Caco-2 (cell line): ENCODE measurements at regions not wholly inside any gene's neighbourhood (a gene's known extent, or its start where the extent isn't known, plus 50 kb on each side); places are given as distances from the start of the nearest gene placed in this dataset.

Source experiments
- BruUV-seq: library from RNA; stranded (reverse); fragments of 400-500 nt; replicated peaks from 2 replicates; lab custom pipeline; 2021; lab: Mats Ljungman, UMichigan
- CTCF ChIA-PET: fragments of 300-600 bp; sonication (Branson Sonifier 250); formaldehyde crosslinking; loops from one replicate; lab custom pipeline; 2022; ENCODE audit warnings: antibody characterized with exemption; lab: Charles Lee
- POLR2A ChIA-PET: fragments of 300-600 bp; sonication (Branson Sonifier 250); formaldehyde crosslinking; loops from one replicate; lab custom pipeline; 2022; ENCODE audit warnings: antibody characterized with exemption; lab: Charles Lee
- DNase-seq, 2 experiments: peaks; one replicate each; pipeline versions ENCODE4 v3.0.0 to v3.0.0-alpha.2; 2020 to 2022
- H3K27me3 ChIP-seq: replicated peaks from 2 replicates; pipeline ENCODE4 v1.6.0; 2011; ENCODE audit warnings: low read length; ENCODE audit not compliant: control insufficient read depth, insufficient read depth
- H3K36me3 ChIP-seq: 2 replicates; pipeline ENCODE4 v1.5.1; 2011; ENCODE audit warnings: low read length; ENCODE audit not compliant: control insufficient read depth, insufficient read depth
- H3K4me1 ChIP-seq: fragments of 250-450 bp; sonication (Bioruptor Pico); 2 replicates; pipeline ENCODE4 v1.5.1; 2020; ENCODE audit warnings: mild to moderate bottlenecking
- H3K4me3 ChIP-seq: 2 replicates; pipeline ENCODE4 v1.5.1; 2011; ENCODE audit warnings: low read depth, mild to moderate bottlenecking, control low read depth, low read length
- H3K9me3 ChIP-seq: fragments of 250-450 bp; sonication (Bioruptor Pico); 2 replicates; pipeline ENCODE4 v1.5.1; 2020; ENCODE audit warnings: mild to moderate bottlenecking, moderate library complexity
- H3K27ac Mint-ChIP-seq: one replicate; pipeline ENCODE4 v1.8.0; 2022; ENCODE audit warnings: mixed read lengths; ENCODE audit not compliant: unreplicated experiment
- H3K27me3 Mint-ChIP-seq: one replicate; pipeline ENCODE4 v1.8.0; 2022; ENCODE audit warnings: mixed read lengths; ENCODE audit not compliant: insufficient read depth, unreplicated experiment
- H3K36me3 Mint-ChIP-seq: one replicate; pipeline ENCODE4 v1.8.0; 2022; ENCODE audit warnings: mild to moderate bottlenecking, mixed read lengths; ENCODE audit not compliant: insufficient read depth, unreplicated experiment
- H3K4me1 Mint-ChIP-seq: one replicate; pipeline ENCODE4 v1.8.0; 2022; ENCODE audit warnings: low read depth, mixed read lengths; ENCODE audit not compliant: unreplicated experiment
- H3K4me3 Mint-ChIP-seq: one replicate; pipeline ENCODE4 v1.8.0; 2022; ENCODE audit warnings: mild to moderate bottlenecking, moderate library complexity, mixed read lengths; ENCODE audit not compliant: unreplicated experiment
- H3K9me3 Mint-ChIP-seq: one replicate; pipeline ENCODE4 v1.8.0; 2022; ENCODE audit warnings: mixed read lengths; ENCODE audit not compliant: unreplicated experiment
- CTCF ChIP-seq, 2 experiments: fragments of 200-600 bp in 1 of 2; IDR thresholded peaks; 1 replicate in 1 of 2; 2 replicates in 1 of 2; pipeline versions ENCODE4 v1.5.1 to v1.8.0; 2011 to 2022; ENCODE audit warnings: antibody characterized with exemption in 1 of 2, control low read depth in 1 of 2, inconsistent platforms in 1 of 2, low read depth in 1 of 2, low read length in 1 of 2, mild to moderate bottlenecking in 1 of 2, moderate library complexity in 1 of 2; ENCODE audit not compliant: insufficient read depth in 1 of 2, severe bottlenecking in 1 of 2, unreplicated experiment in 1 of 2
- intact Hi-C: fragments of 100-400 bp; cut with micrococcal nuclease; formaldehyde crosslinking; loops from one replicate; pipeline ENCODE4 v1.10.0; 2022; ENCODE audit not compliant: unreplicated experiment

- Mint-ChIP-seq H3K27ac (peak overlapping the region; percentile 87), H3K27me3 (no peaks in the 10 kb centered on the region), H3K36me3 (peaks cover 6% of the 10 kb centered on the region), H3K4me1 (peaks cover 36% of the 10 kb centered on the region), H3K4me3 (peak overlapping the region; percentile 80), H3K9me3 (no peaks in the 10 kb centered on the region)
- ChIA-PET POLR2A (no interaction called here), CTCF (no interaction called here)
- intact Hi-C loops: loop anchor here (1.0 to 2.0 kb wide), 3 partner anchors 42 to 70 kb away; no protein-coding TSS in a partner anchor
- no peaks in the 10 kb centered on the region; the same call in 1 of the 2 replicates for H3K36me3 ChIP-seq
- H3K4me3 ChIP-seq: peak overlapping the region; percentile 46
- H3K4me1 ChIP-seq: peaks cover 33% of the 10 kb centered on the region
- no peaks in the 10 kb centered on the region for H3K27me3 ChIP-seq
- DNase-seq: peak; percentile 53 to 69
- BruUV-seq: TSS peak; percentile 55
- no peak for TF ChIP-seq CTCF (IDR thresholded peaks at IDR 0.05; ENCODE audit: insufficient read depth in 1 of 2, low read depth in 1 of 2, low read length in 1 of 2, severe bottlenecking in 1 of 2, unreplicated experiment in 1 of 2)
- no peaks in the 10 kb centered on the region for H3K9me3 ChIP-seq
These were observed 141.6 kb upstream of the RFC3 start for GRCh38 chr13:33676045-33676989.

- POLR2A ChIA-PET: no interaction called here
- H3K4me3 Mint-ChIP-seq: peak overlapping the region; percentile 80
- Histone ChIP-seq H3K27me3 (no peaks in the 10 kb centered on the region), H3K4me1 (peaks cover 33% of the 10 kb centered on the region), H3K36me3 (no peaks in the 10 kb centered on the region; the same call in 1 of the 2 replicates), H3K9me3 (no peaks in the 10 kb centered on the region), H3K4me3 (no peak overlapping the region)
- TF ChIP-seq CTCF (IDR thresholded peaks at IDR 0.05; ENCODE audit: insufficient read depth in 1 of 2, low read depth in 1 of 2, low read length in 1 of 2, severe bottlenecking in 1 of 2, unreplicated experiment in 1 of 2): no peak
- H3K27me3 Mint-ChIP-seq: no peaks in the 10 kb centered on the region
- intact Hi-C loops: loop anchor here (2.0 kb wide), 2 partner anchors 48 to 70 kb away; no protein-coding TSS in a partner anchor
- CTCF ChIA-PET: interaction anchor here (0.7 kb wide), 1 partner anchor 43 kb away, joined by 3 read pairs; no protein-coding TSS in a partner anchor
- H3K4me1 Mint-ChIP-seq: peaks cover 36% of the 10 kb centered on the region
- no peaks in the 10 kb centered on the region for H3K9me3 Mint-ChIP-seq
- DNase-seq: no peak
- peak overlapping the region; percentile 87 for H3K27ac Mint-ChIP-seq
- peaks cover 6% of the 10 kb centered on the region for H3K36me3 Mint-ChIP-seq
- BruUV-seq: no TSS peak
These were observed 140.7 kb upstream of the RFC3 start for GRCh38 chr13:33677215-33677614.

- CTCF ChIA-PET: no interaction called here
- Histone ChIP-seq H3K27me3 (no peaks in the 10 kb centered on the region), H3K9me3 (no peaks in the 10 kb centered on the region), H3K4me1 (peaks cover 33% of the 10 kb centered on the region), H3K4me3 (no peak overlapping the region), H3K36me3 (no peaks in the 10 kb centered on the region; the same call in 1 of the 2 replicates)
- Mint-ChIP-seq H3K4me3 (no peak overlapping the region), H3K27ac (peak overlapping the region; percentile 39), H3K27me3 (no peaks in the 10 kb centered on the region), H3K9me3 (no peaks in the 10 kb centered on the region), H3K4me1 (peaks cover 36% of the 10 kb centered on the region), H3K36me3 (peaks cover 6% of the 10 kb centered on the region)
- TF ChIP-seq CTCF (IDR thresholded peaks at IDR 0.05; ENCODE audit: insufficient read depth in 1 of 2, low read depth in 1 of 2, low read length in 1 of 2, severe bottlenecking in 1 of 2, unreplicated experiment in 1 of 2): no peak
- intact Hi-C loops: loop anchor here (2.0 kb wide), 1 partner anchor 19 kb away; no protein-coding TSS in a partner anchor
- DNase-seq: no peak
- no TSS peak for BruUV-seq
- POLR2A ChIA-PET: no interaction called here
These were observed 139.9 kb upstream of the RFC3 start for GRCh38 chr13:33678084-33678483.
